ENCODE measurements at regions not wholly inside any gene's neighbourhood (a gene's known extent, or its start where the extent isn't known, plus 50 kb on each side); places are given as distances from the start of the nearest gene placed in this dataset.

GRCh38 chr11:112408517-112408916 lies 147.9 kb upstream of the PLET1 start:
- no peaks in the 10 kb centered on the region for H3K9me3 ChIP-seq (ENCODE audit: insufficient read depth, low read length)
- TF ChIP-seq, protein P1, sequence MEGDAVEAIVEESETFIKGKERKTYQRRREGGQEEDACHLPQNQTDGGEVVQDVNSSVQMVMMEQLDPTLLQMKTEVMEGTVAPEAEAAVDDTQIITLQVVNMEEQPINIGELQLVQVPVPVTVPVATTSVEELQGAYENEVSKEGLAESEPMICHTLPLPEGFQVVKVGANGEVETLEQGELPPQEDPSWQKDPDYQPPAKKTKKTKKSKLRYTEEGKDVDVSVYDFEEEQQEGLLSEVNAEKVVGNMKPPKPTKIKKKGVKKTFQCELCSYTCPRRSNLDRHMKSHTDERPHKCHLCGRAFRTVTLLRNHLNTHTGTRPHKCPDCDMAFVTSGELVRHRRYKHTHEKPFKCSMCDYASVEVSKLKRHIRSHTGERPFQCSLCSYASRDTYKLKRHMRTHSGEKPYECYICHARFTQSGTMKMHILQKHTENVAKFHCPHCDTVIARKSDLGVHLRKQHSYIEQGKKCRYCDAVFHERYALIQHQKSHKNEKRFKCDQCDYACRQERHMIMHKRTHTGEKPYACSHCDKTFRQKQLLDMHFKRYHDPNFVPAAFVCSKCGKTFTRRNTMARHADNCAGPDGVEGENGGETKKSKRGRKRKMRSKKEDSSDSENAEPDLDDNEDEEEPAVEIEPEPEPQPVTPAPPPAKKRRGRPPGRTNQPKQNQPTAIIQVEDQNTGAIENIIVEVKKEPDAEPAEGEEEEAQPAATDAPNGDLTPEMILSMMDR (IDR thresholded peaks at IDR 0.05; ENCODE audit: low read depth, low read length), result no peak
- no peak for TF ChIP-seq EZH2phosphoT487 (IDR thresholded peaks at IDR 0.05; ENCODE audit: low read depth)
- H4K20me1 ChIP-seq (ENCODE audit: insufficient read depth, low read length), result no peaks in the 10 kb centered on the region
- H3K9ac ChIP-seq (ENCODE audit: low read length), result no peak overlapping the region
- no peak overlapping the region for H3K4me3 ChIP-seq (ENCODE audit: low read length)
- H3K36me3 ChIP-seq (replicated peaks; ENCODE audit: low read depth, low read length), result no peaks in the 10 kb centered on the region
- no peaks in the 10 kb centered on the region for H3K4me1 ChIP-seq (ENCODE audit: low read length)
- peaks cover 11% of the 10 kb centered on the region; the same call in 1 of the 2 replicates for H3K27me3 ChIP-seq (ENCODE audit: low read depth, low read length)
- H3K79me2 ChIP-seq (ENCODE audit: low read length), result no peaks in the 10 kb centered on the region
- H3K4me2 ChIP-seq (ENCODE audit: low read length), result no peak overlapping the region
- H2AFZ ChIP-seq (ENCODE audit: low read depth, low read length), result no peak overlapping the region
- no peak overlapping the region for H3K27ac ChIP-seq (ENCODE audit: low read length)

DNA sequence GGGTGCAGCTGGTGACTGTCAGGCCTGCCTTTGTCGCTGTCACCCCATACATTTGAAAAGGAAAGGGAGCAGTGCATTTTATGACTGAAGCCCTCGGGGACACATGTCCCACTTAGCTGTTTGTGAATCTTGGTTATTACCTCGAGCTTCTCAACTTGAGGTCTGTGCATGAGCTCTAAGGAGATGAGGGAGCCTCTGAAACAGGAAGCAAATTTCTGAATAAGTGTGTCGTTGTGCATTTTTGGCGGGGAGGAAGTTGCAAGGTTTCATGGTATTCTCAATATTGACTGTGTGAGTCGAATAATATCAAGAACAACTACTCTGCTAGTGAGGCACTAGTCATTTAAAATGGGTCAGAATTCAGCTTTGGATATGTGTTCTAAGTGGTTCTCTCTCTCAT lies 149.7 kb upstream of the PLET1 start:
- no peaks in the 10 kb centered on the region for H3K36me3 ChIP-seq (replicated peaks; ENCODE audit: low read depth, low read length)
- no peak overlapping the region for H2AFZ ChIP-seq (ENCODE audit: low read depth, low read length)
- H3K4me2 ChIP-seq (ENCODE audit: low read length), result no peak overlapping the region

DNA sequence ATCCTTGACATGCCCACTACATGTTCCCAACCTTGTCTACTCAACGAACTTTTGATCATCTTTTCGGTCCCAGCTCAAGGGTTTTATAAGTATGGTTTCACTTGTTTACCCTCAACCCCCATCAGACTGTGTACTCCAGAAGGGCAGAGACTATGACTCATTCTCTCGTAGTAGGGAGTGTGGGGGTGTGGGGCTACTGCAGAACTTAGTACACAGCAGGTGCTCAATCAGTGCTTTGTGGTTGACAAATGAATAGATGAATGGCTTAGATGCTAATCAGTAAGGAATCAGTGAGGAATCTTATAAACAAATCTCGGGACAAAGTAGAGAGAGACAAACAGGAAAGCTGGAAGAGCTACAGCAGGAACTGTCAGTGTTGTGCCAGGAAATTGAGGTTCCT lies 151.7 kb upstream of the PLET1 start:
- Histone ChIP-seq H2AFZ (ENCODE audit: low read depth, low read length) (no peak overlapping the region), H3K4me2 (ENCODE audit: low read length) (no peak overlapping the region), H3K27me3 (ENCODE audit: low read depth, low read length) (peaks cover 19% of the 10 kb centered on the region), H3K27ac (ENCODE audit: low read length) (no peak overlapping the region), H3K4me3 (ENCODE audit: low read length) (no peak overlapping the region), H3K4me1 (ENCODE audit: low read length) (no peaks in the 10 kb centered on the region), H3K79me2 (ENCODE audit: low read length) (no peaks in the 10 kb centered on the region), H4K20me1 (ENCODE audit: insufficient read depth, low read length) (no peaks in the 10 kb centered on the region), H3K9me3 (ENCODE audit: insufficient read depth, low read length) (no peaks in the 10 kb centered on the region), H3K36me3 (replicated peaks; ENCODE audit: low read depth, low read length) (no peaks in the 10 kb centered on the region), H3K9ac (ENCODE audit: low read length) (no peak overlapping the region)
- TF ChIP-seq EZH2phosphoT487 (IDR thresholded peaks at IDR 0.05; ENCODE audit: low read depth), result no peak
- TF ChIP-seq, protein P1 (IDR thresholded peaks at IDR 0.05; ENCODE audit: low read depth, low read length), result no peak

More for the DNA sequence above, 149.7 kb upstream of the PLET1 start:
- H3K9me3 ChIP-seq (ENCODE audit: insufficient read depth, low read length), result no peaks in the 10 kb centered on the region
- H4K20me1 ChIP-seq (ENCODE audit: insufficient read depth, low read length), result no peaks in the 10 kb centered on the region
- H3K4me3 ChIP-seq (ENCODE audit: low read length), result no peak overlapping the region
- H3K27ac ChIP-seq (ENCODE audit: low read length), result no peak overlapping the region
- no peak for TF ChIP-seq EZH2phosphoT487 (IDR thresholded peaks at IDR 0.05; ENCODE audit: low read depth)
- no peaks in the 10 kb centered on the region for H3K4me1 ChIP-seq (ENCODE audit: low read length)
- H3K27me3 ChIP-seq (ENCODE audit: low read depth, low read length), result peaks cover 11% of the 10 kb centered on the region; the same call in 1 of the 2 replicates
- no peaks in the 10 kb centered on the region for H3K79me2 ChIP-seq (ENCODE audit: low read length)
- H3K9ac ChIP-seq (ENCODE audit: low read length), result no peak overlapping the region

DNA sequence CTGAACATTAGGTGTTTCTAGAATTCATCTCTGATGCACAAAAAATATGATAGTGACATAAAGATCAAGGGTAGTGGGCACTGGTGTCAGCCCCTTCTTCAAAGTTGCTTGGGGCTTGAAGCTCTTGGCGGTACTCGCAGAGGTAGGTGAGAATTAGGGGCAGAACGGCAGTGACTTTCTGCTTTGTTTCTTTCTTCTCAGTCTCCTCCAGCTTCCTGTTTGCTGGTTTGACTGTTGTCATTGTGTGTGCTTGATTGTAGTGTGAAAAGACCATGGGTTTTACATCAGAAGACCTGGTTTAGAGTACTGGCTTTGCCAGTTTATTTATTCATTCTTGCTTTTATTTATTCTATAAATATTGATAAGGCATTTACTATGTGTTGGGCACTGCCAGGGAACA lies 156.7 kb upstream of the PLET1 start:
- Histone ChIP-seq H3K4me2 (ENCODE audit: low read length) (no peak overlapping the region), H3K9me3 (ENCODE audit: insufficient read depth, low read length) (no peaks in the 10 kb centered on the region), H4K20me1 (ENCODE audit: insufficient read depth, low read length) (no peaks in the 10 kb centered on the region), H3K27ac (ENCODE audit: low read length) (no peak overlapping the region), H2AFZ (ENCODE audit: low read depth, low read length) (no peak overlapping the region), H3K36me3 (replicated peaks; ENCODE audit: low read depth, low read length) (no peaks in the 10 kb centered on the region), H3K27me3 (ENCODE audit: low read depth, low read length) (peaks cover 17% of the 10 kb centered on the region), H3K79me2 (ENCODE audit: low read length) (no peaks in the 10 kb centered on the region), H3K9ac (ENCODE audit: low read length) (no peak overlapping the region), H3K4me1 (ENCODE audit: low read length) (no peaks in the 10 kb centered on the region), H3K4me3 (ENCODE audit: low read length) (no peak overlapping the region)
- no peak for TF ChIP-seq EZH2phosphoT487 (IDR thresholded peaks at IDR 0.05; ENCODE audit: low read depth)
- TF ChIP-seq, protein P1 (IDR thresholded peaks at IDR 0.05; ENCODE audit: low read depth, low read length), result no peak

DNA sequence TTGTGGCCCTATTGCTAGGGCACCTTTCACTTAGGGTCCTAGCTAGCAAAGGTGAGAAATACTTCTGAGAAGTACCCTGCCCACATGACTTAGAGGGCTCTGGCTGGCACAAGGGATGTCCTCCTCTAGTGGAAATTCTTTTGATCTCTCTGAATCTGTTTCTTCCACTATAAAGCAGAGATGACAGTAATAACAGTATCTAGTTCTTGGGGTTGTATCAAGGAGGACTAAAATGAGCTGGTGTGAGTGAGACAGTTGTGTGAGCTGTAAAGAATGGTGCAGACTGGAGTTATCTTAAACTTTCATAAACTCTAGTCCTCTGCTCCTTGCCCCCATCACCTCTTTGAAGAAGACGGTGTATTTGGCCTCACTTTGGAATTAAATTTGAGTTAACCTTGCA lies 157.8 kb upstream of the PLET1 start:
- no peak overlapping the region for H3K4me2 ChIP-seq (ENCODE audit: low read length)
- H3K79me2 ChIP-seq (ENCODE audit: low read length), result no peaks in the 10 kb centered on the region
- TF ChIP-seq EZH2phosphoT487 (IDR thresholded peaks at IDR 0.05; ENCODE audit: low read depth), result no peak
- TF ChIP-seq, protein P1 (IDR thresholded peaks at IDR 0.05; ENCODE audit: low read depth, low read length), result no peak
- H3K27me3 ChIP-seq (ENCODE audit: low read depth, low read length), result peaks cover 17% of the 10 kb centered on the region
- H4K20me1 ChIP-seq (ENCODE audit: insufficient read depth, low read length), result no peaks in the 10 kb centered on the region
- no peaks in the 10 kb centered on the region for H3K36me3 ChIP-seq (replicated peaks; ENCODE audit: low read depth, low read length)
- no peaks in the 10 kb centered on the region for H3K9me3 ChIP-seq (ENCODE audit: insufficient read depth, low read length)
- no peak overlapping the region for H2AFZ ChIP-seq (ENCODE audit: low read depth, low read length)
- no peak overlapping the region for H3K4me3 ChIP-seq (ENCODE audit: low read length)
- no peak overlapping the region for H3K9ac ChIP-seq (ENCODE audit: low read length)
- H3K27ac ChIP-seq (ENCODE audit: low read length), result no peak overlapping the region
- no peaks in the 10 kb centered on the region for H3K4me1 ChIP-seq (ENCODE audit: low read length)

All from OCI-LY3 (cell line).